ENCODE measurements at regions not wholly inside any gene's neighbourhood (a gene's known extent, or its start where the extent isn't known, plus 50 kb on each side); places are given as distances from the start of the nearest gene placed in this dataset.

- WGBS (ENCODE audit: insufficient coverage): 74% methylated on average over 4 of the region's 4 CpGs
- no peaks in the 10 kb centered on the region for H3K36me3 ChIP-seq (ENCODE audit: control insufficient read depth, insufficient read depth, low read length)
- peaks cover 5% of the 10 kb centered on the region for H3K9me3 ChIP-seq (ENCODE audit: control insufficient read depth, insufficient read depth, low read length)
- H3K27me3 ChIP-seq (ENCODE audit: control insufficient read depth, insufficient read depth, low read length): no peaks in the 10 kb centered on the region
- no peak for DNase-seq (ENCODE audit: low read depth in 4 of 6, low spot score in 6 of 6)
- no peak overlapping the region for H3K4me3 ChIP-seq (ENCODE audit: low read depth, low read length)
- no peak overlapping the region for H3K27ac ChIP-seq (ENCODE audit: low read depth, low read length)
- H3K4me1 ChIP-seq (ENCODE audit: control insufficient read depth, insufficient read depth, low read length): no peaks in the 10 kb centered on the region
Measured at GRCh38 chr3:13177641-13178040, 104.4 kb upstream of the IQSEC1 start.

DNA sequence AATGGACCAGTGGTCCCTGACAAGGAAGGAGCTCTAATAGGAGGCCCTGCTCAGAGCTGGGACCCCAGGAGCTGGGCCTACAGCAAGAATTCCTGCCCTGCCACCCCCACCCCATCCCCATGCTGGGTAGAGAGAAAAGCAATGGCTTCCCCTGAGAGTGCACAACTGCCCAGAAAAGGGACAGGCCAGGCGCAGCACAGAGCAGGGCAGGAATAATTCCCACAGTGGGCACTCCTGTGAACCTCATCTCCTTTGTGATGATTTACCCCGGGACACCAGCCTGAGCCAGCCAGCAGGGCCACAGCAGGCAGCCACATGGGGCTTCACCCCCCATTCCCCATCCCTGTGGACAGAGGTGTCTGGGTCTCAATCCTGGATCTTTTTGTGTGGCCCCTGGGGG is 104.0 kb upstream of the IQSEC1 start:
- WGBS (ENCODE audit: insufficient coverage): 70% methylated on average over 2 of the region's 2 CpGs
- Histone ChIP-seq H3K27ac (ENCODE audit: low read depth, low read length) (no peak overlapping the region), H3K4me1 (ENCODE audit: control insufficient read depth, insufficient read depth, low read length) (no peaks in the 10 kb centered on the region), H3K36me3 (ENCODE audit: control insufficient read depth, insufficient read depth, low read length) (no peaks in the 10 kb centered on the region), H3K9me3 (ENCODE audit: control insufficient read depth, insufficient read depth, low read length) (peaks cover 5% of the 10 kb centered on the region), H3K4me3 (ENCODE audit: low read depth, low read length) (no peak overlapping the region), H3K27me3 (ENCODE audit: control insufficient read depth, insufficient read depth, low read length) (no peaks in the 10 kb centered on the region)
- DNase-seq (ENCODE audit: low read depth in 4 of 6, low spot score in 6 of 6): no peak

GRCh38 chr3:13176445-13176844 is 103.2 kb upstream of the IQSEC1 start:
- DNase-seq (ENCODE audit: low read depth in 4 of 6, low spot score in 6 of 6): no peak
- H3K27me3 ChIP-seq (ENCODE audit: control insufficient read depth, insufficient read depth, low read length): no peaks in the 10 kb centered on the region
- WGBS (ENCODE audit: insufficient coverage): 91% methylated on average over 8 of the region's 10 CpGs

GRCh38 chr3:13174803-13175135 is 101.5 kb upstream of the IQSEC1 start:
- H3K27me3 ChIP-seq (ENCODE audit: control insufficient read depth, insufficient read depth, low read length): no peaks in the 10 kb centered on the region
- WGBS (ENCODE audit: insufficient coverage): 82% methylated on average over 6 of the region's 6 CpGs
- H3K4me3 ChIP-seq (ENCODE audit: low read depth, low read length): no peak overlapping the region
- H3K36me3 ChIP-seq (ENCODE audit: control insufficient read depth, insufficient read depth, low read length): no peaks in the 10 kb centered on the region
- H3K4me1 ChIP-seq (ENCODE audit: control insufficient read depth, insufficient read depth, low read length): no peaks in the 10 kb centered on the region
- H3K27ac ChIP-seq (ENCODE audit: low read depth, low read length): no peak overlapping the region
- peaks cover 5% of the 10 kb centered on the region for H3K9me3 ChIP-seq (ENCODE audit: control insufficient read depth, insufficient read depth, low read length)
- no peak for DNase-seq (ENCODE audit: low read depth in 4 of 6, low spot score in 6 of 6)

More at GRCh38 chr3:13176445-13176844, 103.2 kb upstream of the IQSEC1 start:
- Histone ChIP-seq H3K9me3 (ENCODE audit: control insufficient read depth, insufficient read depth, low read length) (peaks cover 5% of the 10 kb centered on the region), H3K27ac (ENCODE audit: low read depth, low read length) (no peak overlapping the region), H3K36me3 (ENCODE audit: control insufficient read depth, insufficient read depth, low read length) (no peaks in the 10 kb centered on the region), H3K4me1 (ENCODE audit: control insufficient read depth, insufficient read depth, low read length) (no peaks in the 10 kb centered on the region), H3K4me3 (ENCODE audit: low read depth, low read length) (no peak overlapping the region)

DNA sequence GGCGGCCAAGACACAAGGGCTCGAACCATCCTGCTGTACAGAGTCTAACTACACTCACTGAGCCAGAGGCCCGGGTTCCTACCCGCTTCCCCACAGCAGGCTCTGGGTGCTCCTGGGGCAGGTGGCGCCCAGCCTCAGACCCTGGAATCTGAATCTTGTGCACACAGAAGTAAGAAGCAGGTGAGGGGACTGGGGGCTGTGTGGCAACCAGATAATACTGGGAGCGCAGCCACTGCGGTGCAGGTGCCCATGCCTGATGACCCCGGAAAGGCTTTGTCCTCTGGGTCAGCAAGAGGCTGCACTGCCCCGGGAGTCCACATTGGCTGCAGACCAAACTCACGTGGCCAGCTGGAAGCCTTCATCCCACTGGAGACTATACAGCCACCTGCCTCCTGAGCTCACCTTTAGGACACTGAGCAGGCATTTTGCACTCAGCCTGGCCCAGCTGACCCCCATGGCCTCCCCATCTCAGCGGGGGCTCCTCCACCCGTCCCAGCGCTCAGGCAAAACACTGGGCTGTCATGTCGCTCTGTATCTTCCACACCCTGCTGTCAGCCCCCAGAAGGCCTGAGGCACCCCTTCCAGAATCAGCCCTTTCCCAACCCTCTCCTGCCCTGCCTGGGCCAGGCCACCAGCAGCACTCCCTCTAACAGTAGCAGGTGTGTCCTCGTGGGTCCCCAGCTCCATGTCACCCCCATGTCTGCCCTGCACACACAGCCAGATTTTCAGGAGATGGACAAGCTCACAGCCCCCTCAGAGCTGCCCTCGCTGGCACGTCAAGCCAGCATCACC is 101.0 kb upstream of the IQSEC1 start:
- H3K4me1 ChIP-seq (ENCODE audit: control insufficient read depth, insufficient read depth, low read length): no peaks in the 10 kb centered on the region
- H3K36me3 ChIP-seq (ENCODE audit: control insufficient read depth, insufficient read depth, low read length): no peaks in the 10 kb centered on the region
- WGBS (ENCODE audit: insufficient coverage): 84% methylated on average over 17 of the region's 17 CpGs
- DNase-seq (ENCODE audit: low read depth in 4 of 6, low spot score in 6 of 6): no peak
- peaks cover 4% of the 10 kb centered on the region for H3K9me3 ChIP-seq (ENCODE audit: control insufficient read depth, insufficient read depth, low read length)
- H3K4me3 ChIP-seq (ENCODE audit: low read depth, low read length): no peak overlapping the region
- no peak overlapping the region for H3K27ac ChIP-seq (ENCODE audit: low read depth, low read length)
- H3K27me3 ChIP-seq (ENCODE audit: control insufficient read depth, insufficient read depth, low read length): no peaks in the 10 kb centered on the region

DNA sequence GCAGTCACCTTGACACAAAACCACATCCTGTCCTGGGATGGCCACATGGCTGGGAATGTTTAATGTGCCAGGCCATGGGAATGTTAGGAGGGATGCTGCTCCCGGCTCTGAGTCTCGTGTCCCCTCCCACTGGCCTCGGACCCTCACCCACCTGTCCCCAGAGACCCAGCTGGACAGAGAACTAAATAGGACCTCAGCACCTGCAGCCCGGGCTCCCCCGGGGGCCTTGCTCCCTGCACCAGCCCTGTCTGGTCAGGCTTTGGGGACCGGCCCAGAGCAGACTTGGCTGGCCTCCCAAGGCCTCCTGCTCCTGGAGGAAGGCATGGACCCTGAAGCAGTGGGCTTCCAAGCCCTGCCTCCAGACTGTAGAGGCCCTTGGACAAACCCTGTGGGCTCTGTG is 100.0 kb upstream of the IQSEC1 start:
- Histone ChIP-seq H3K27ac (ENCODE audit: low read depth, low read length) (no peak overlapping the region), H3K4me3 (ENCODE audit: low read depth, low read length) (no peak overlapping the region), H3K4me1 (ENCODE audit: control insufficient read depth, insufficient read depth, low read length) (no peaks in the 10 kb centered on the region), H3K36me3 (ENCODE audit: control insufficient read depth, insufficient read depth, low read length) (no peaks in the 10 kb centered on the region), H3K27me3 (ENCODE audit: control insufficient read depth, insufficient read depth, low read length) (no peaks in the 10 kb centered on the region), H3K9me3 (ENCODE audit: control insufficient read depth, insufficient read depth, low read length) (no peaks in the 10 kb centered on the region)
- DNase-seq (ENCODE audit: low read depth in 4 of 6, low spot score in 6 of 6): no peak
- 77% methylated on average over 4 of the region's 6 CpGs for WGBS (ENCODE audit: insufficient coverage)

GRCh38 chr3:13172644-13173013 is 99.4 kb upstream of the IQSEC1 start:
- Histone ChIP-seq H3K27me3 (ENCODE audit: control insufficient read depth, insufficient read depth, low read length) (no peaks in the 10 kb centered on the region), H3K27ac (ENCODE audit: low read depth, low read length) (no peak overlapping the region), H3K4me3 (ENCODE audit: low read depth, low read length) (no peak overlapping the region), H3K9me3 (ENCODE audit: control insufficient read depth, insufficient read depth, low read length) (no peaks in the 10 kb centered on the region), H3K4me1 (ENCODE audit: control insufficient read depth, insufficient read depth, low read length) (no peaks in the 10 kb centered on the region), H3K36me3 (ENCODE audit: control insufficient read depth, insufficient read depth, low read length) (no peaks in the 10 kb centered on the region)
- DNase-seq (ENCODE audit: low read depth in 4 of 6, low spot score in 6 of 6): no peak
- WGBS (ENCODE audit: insufficient coverage): 85% methylated on average over 7 of the region's 7 CpGs

GRCh38 chr3:13171704-13172643 is 98.7 kb upstream of the IQSEC1 start:
- no peaks in the 10 kb centered on the region for H3K27me3 ChIP-seq (ENCODE audit: control insufficient read depth, insufficient read depth, low read length)
- H3K27ac ChIP-seq (ENCODE audit: low read depth, low read length): no peak overlapping the region
- no peaks in the 10 kb centered on the region for H3K9me3 ChIP-seq (ENCODE audit: control insufficient read depth, insufficient read depth, low read length)
- H3K36me3 ChIP-seq (ENCODE audit: control insufficient read depth, insufficient read depth, low read length): no peaks in the 10 kb centered on the region
- no peak overlapping the region for H3K4me3 ChIP-seq (ENCODE audit: low read depth, low read length)
- H3K4me1 ChIP-seq (ENCODE audit: control insufficient read depth, insufficient read depth, low read length): no peaks in the 10 kb centered on the region
- DNase-seq (ENCODE audit: low read depth in 4 of 6, low spot score in 6 of 6): no peak
- WGBS (ENCODE audit: insufficient coverage): 80% methylated on average over 12 of the region's 19 CpGs

- no peaks in the 10 kb centered on the region for H3K27me3 ChIP-seq (ENCODE audit: control insufficient read depth, insufficient read depth, low read length)
- no peak overlapping the region for H3K4me3 ChIP-seq (ENCODE audit: low read depth, low read length)
- no peaks in the 10 kb centered on the region for H3K36me3 ChIP-seq (ENCODE audit: control insufficient read depth, insufficient read depth, low read length)
- no peaks in the 10 kb centered on the region for H3K9me3 ChIP-seq (ENCODE audit: control insufficient read depth, insufficient read depth, low read length)
- H3K27ac ChIP-seq (ENCODE audit: low read depth, low read length): no peak overlapping the region
- no peak for DNase-seq (ENCODE audit: low read depth in 4 of 6, low spot score in 6 of 6)
- WGBS (ENCODE audit: insufficient coverage): 88% methylated on average over 5 of the region's 7 CpGs
- H3K4me1 ChIP-seq (ENCODE audit: control insufficient read depth, insufficient read depth, low read length): peaks cover 8% of the 10 kb centered on the region
Measured at GRCh38 chr3:13170317-13170716, 97.1 kb upstream of the IQSEC1 start.

- H3K27ac ChIP-seq (ENCODE audit: low read depth, low read length): no peak overlapping the region
- 94% methylated on average over 4 of the region's 4 CpGs for WGBS (ENCODE audit: insufficient coverage)
- no peaks in the 10 kb centered on the region for H3K27me3 ChIP-seq (ENCODE audit: control insufficient read depth, insufficient read depth, low read length)
- H3K9me3 ChIP-seq (ENCODE audit: control insufficient read depth, insufficient read depth, low read length): no peaks in the 10 kb centered on the region
- peaks cover 15% of the 10 kb centered on the region for H3K4me1 ChIP-seq (ENCODE audit: control insufficient read depth, insufficient read depth, low read length)
- no peak for DNase-seq (ENCODE audit: low read depth in 4 of 6, low spot score in 6 of 6)
- no peaks in the 10 kb centered on the region for H3K36me3 ChIP-seq (ENCODE audit: control insufficient read depth, insufficient read depth, low read length)
- H3K4me3 ChIP-seq (ENCODE audit: low read depth, low read length): no peak overlapping the region
Measured at GRCh38 chr3:13168391-13168790, 95.2 kb upstream of the IQSEC1 start.

Measured in spinal cord (tissue), 9 donors.